H1 (cell line): ENCODE measurements at regions not wholly inside any gene's neighbourhood (a gene's known extent, or its start where the extent isn't known, plus 50 kb on each side); places are given as distances from the start of the nearest gene placed in this dataset.
"Not testable (repeated sequence)": the region's sequence is repeated elsewhere in the genome, so short reads cannot be mapped to it uniquely, and the experiment has no call there.

Experiments
- CTCF ChIA-PET: fragments of 300-600 bp; sonication (Branson Sonifier 250); formaldehyde crosslinking; loops from one replicate; lab custom pipeline; 2021; ENCODE audit not compliant: partially characterized antibody; lab: Charles Lee
- POLR2A ChIA-PET: fragments of 300-600 bp; sonication (Branson Sonifier 250); formaldehyde crosslinking; loops from one replicate; lab custom pipeline; 2021; ENCODE audit warnings: inconsistent platforms; ENCODE audit not compliant: partially characterized antibody; lab: Charles Lee
- DNase-seq, 2 experiments: peaks; one replicate each; pipeline versions ENCODE4 v3.0.0 to v3.0.0-alpha.2; 2010 to 2022; ENCODE audit warnings: low spot score in 2 of 2, low read depth in 1 of 2, mixed read lengths in 1 of 2
- FAIRE-seq: peaks from 2 replicates; lab custom pipeline; 2011; peaks lifted over from hg19 to GRCh38; lab: Jason Lieb, UNC
- H2AFZ ChIP-seq: 2 replicates; pipeline ENCODE4 v1.8.1; 2012; ENCODE audit warnings: low read length, inconsistent platforms
- H2AK5ac ChIP-seq: 2 replicates; pipeline ENCODE4 v1.6.1; 2013; ENCODE audit warnings: low read depth, low read length
- H2BK120ac ChIP-seq: replicated peaks from 2 replicates; pipeline ENCODE3; 2013; ENCODE audit warnings: low read depth, low read length, inconsistent platforms
- H2BK12ac ChIP-seq: 2 replicates; pipeline ENCODE4 v1.6.1; 2013; ENCODE audit warnings: low read depth, low read length
- H2BK15ac ChIP-seq: 2 replicates; pipeline ENCODE4 v1.6.1; 2013; ENCODE audit warnings: low read length
- H2BK20ac ChIP-seq: 2 replicates; pipeline ENCODE4 v1.6.1; 2013; ENCODE audit warnings: low read length
- H2BK5ac ChIP-seq: 2 replicates; pipeline ENCODE4 v1.6.1; 2013; ENCODE audit warnings: low read depth, low read length
- H3K14ac ChIP-seq: 2 replicates; pipeline ENCODE4 v1.6.1; 2013; ENCODE audit warnings: inconsistent platforms; ENCODE audit not compliant: insufficient read length
- H3K18ac ChIP-seq: 2 replicates; pipeline ENCODE4 v1.6.1; 2013; ENCODE audit warnings: low read length; ENCODE audit errors: extremely low read depth
- H3K23ac ChIP-seq: 2 replicates; pipeline ENCODE4 v1.6.1; 2013; ENCODE audit warnings: inconsistent platforms; ENCODE audit not compliant: insufficient read length
- H3K23me2 ChIP-seq: 2 replicates; pipeline ENCODE4 v1.6.1; 2013; ENCODE audit warnings: low read depth, low read length
- H3K27ac ChIP-seq: 2 replicates; pipeline ENCODE4 v1.6.1; 2011; ENCODE audit warnings: low read depth, low read length, inconsistent platforms
- H3K27me3 ChIP-seq, 4 experiments: replicated peaks in 1 of 4; 1 replicate in 1 of 4; 2 replicates in 3 of 4; pipeline versions ENCODE4 v1.6.1 to v1.8.1; 2011 to 2013; ENCODE audit warnings: low read length in 3 of 4, mild to moderate bottlenecking in 3 of 4, inconsistent platforms in 2 of 4, mixed read lengths in 2 of 4, moderate library complexity in 1 of 4; ENCODE audit not compliant: control insufficient read depth in 3 of 4, insufficient read depth in 3 of 4; ENCODE audit errors: extremely low read depth in 1 of 4
- H3K36me3 ChIP-seq, 4 experiments: 2 replicates each; pipeline versions ENCODE4 v1.6.1 to v1.8.1; 2011 to 2013; ENCODE audit warnings: mild to moderate bottlenecking in 4 of 4, low read length in 3 of 4, moderate library complexity in 2 of 4, control low read depth in 1 of 4, inconsistent platforms in 1 of 4; ENCODE audit not compliant: insufficient read depth in 4 of 4, control insufficient read depth in 2 of 4
- H3K4ac ChIP-seq: replicated peaks from 2 replicates; pipeline ENCODE3; 2013; ENCODE audit warnings: low read length, low read depth, mixed read lengths, inconsistent platforms; ENCODE audit not compliant: insufficient read length
- H3K4me1 ChIP-seq, 4 experiments: replicated peaks in 1 of 4; 1 replicate in 1 of 4; 2 replicates in 3 of 4; pipeline versions ENCODE4 v1.6.1 to v1.8.1; 2011 to 2013; ENCODE audit warnings: low read length in 3 of 4, inconsistent platforms in 2 of 4, mixed read lengths in 1 of 4; ENCODE audit not compliant: insufficient read depth in 4 of 4, control insufficient read depth in 3 of 4
- H3K4me2 ChIP-seq, 2 experiments: 2 replicates each; pipeline versions ENCODE4 v1.6.1 to v1.8.1; 2011 to 2013; ENCODE audit warnings: low read depth in 2 of 2, low read length in 2 of 2, control low read depth in 1 of 2, inconsistent platforms in 1 of 2, mild to moderate bottlenecking in 1 of 2; ENCODE audit not compliant: insufficient read depth in 1 of 2
- H3K4me3 ChIP-seq, 4 experiments: fragments of 200-600, 300-600 bp in 1 of 4; sonication (generic), shearing (Covaris generic), sonication (Bioruptor Twin) in 1 of 4; 2 replicates each; pipeline versions ENCODE4 v1.5.1 to v1.8.1; 2011 to 2016; ENCODE audit warnings: low read length in 4 of 4, low read depth in 3 of 4, control low read depth in 2 of 4, inconsistent platforms in 2 of 4, mild to moderate bottlenecking in 2 of 4, mixed read lengths in 1 of 4, moderate library complexity in 1 of 4; ENCODE audit not compliant: insufficient read depth in 2 of 4; ENCODE audit errors: extremely low read depth in 1 of 4
- H3K56ac ChIP-seq: replicated peaks from 2 replicates; pipeline ENCODE3; 2013; ENCODE audit warnings: low read depth, mild to moderate bottlenecking, mixed read lengths, low read length, inconsistent platforms; ENCODE audit not compliant: insufficient read length
- H3K79me1 ChIP-seq: 2 replicates; pipeline ENCODE4 v1.6.1; 2013; ENCODE audit warnings: low read depth, low read length, control low read depth
- H3K79me2 ChIP-seq, 2 experiments: 2 replicates each; pipeline versions ENCODE4 v1.6.1 to v1.8.1; 2012 to 2013; ENCODE audit warnings: low read length in 2 of 2, mild to moderate bottlenecking in 2 of 2, inconsistent platforms in 1 of 2; ENCODE audit not compliant: insufficient read depth in 2 of 2, control insufficient read depth in 1 of 2
- H3K9ac ChIP-seq, 4 experiments: replicated peaks in 1 of 4; 1 replicate in 1 of 4; 2 replicates in 3 of 4; pipeline versions ENCODE4 v1.6.1 to v1.8.1; 2011 to 2013; ENCODE audit warnings: low read depth in 3 of 4, low read length in 3 of 4, control low read depth in 2 of 4, mild to moderate bottlenecking in 2 of 4, moderate library complexity in 2 of 4, inconsistent platforms in 1 of 4; ENCODE audit errors: extremely low read depth in 1 of 4
- H3K9me3 ChIP-seq, 2 experiments: 2 replicates each; pipeline versions ENCODE4 v1.6.1 to v1.8.1; 2012 to 2013; ENCODE audit warnings: mild to moderate bottlenecking in 2 of 2, moderate library complexity in 2 of 2, control low read depth in 1 of 2, inconsistent platforms in 1 of 2, low read depth in 1 of 2, low read length in 1 of 2, mixed read lengths in 1 of 2; ENCODE audit not compliant: insufficient read depth in 2 of 2
- H4K20me1 ChIP-seq, 2 experiments: replicated peaks in 1 of 2; 2 replicates each; pipeline versions ENCODE3 to v1.8.1; 2011 to 2013; ENCODE audit warnings: inconsistent platforms in 2 of 2, low read length in 2 of 2, mild to moderate bottlenecking in 1 of 2; ENCODE audit not compliant: insufficient read depth in 2 of 2, control insufficient read depth in 1 of 2
- H4K5ac ChIP-seq: 2 replicates; pipeline ENCODE4 v1.6.1; 2013; ENCODE audit warnings: low read length, low read depth, mixed read lengths, inconsistent platforms; ENCODE audit not compliant: insufficient read length
- H4K8ac ChIP-seq: 2 replicates; pipeline ENCODE4 v1.8.0; 2013; ENCODE audit warnings: mild to moderate bottlenecking, moderate library complexity, low read length, inconsistent platforms; ENCODE audit not compliant: insufficient read depth; ENCODE audit errors: extremely low read depth
- H4K91ac ChIP-seq: replicated peaks from 2 replicates; pipeline ENCODE3; 2013; ENCODE audit warnings: low read length, mixed read lengths, inconsistent platforms; ENCODE audit not compliant: insufficient read length
- WGBS, 2 experiments: shearing (Covaris generic) in 1 of 2; methylation state at CpG; one replicate each; pipeline versions ENCODE4 v1.1.6 to v1.1.7; 2013 to 2015; ENCODE audit warnings: low lambda C conversion rate in 2 of 2, mixed read lengths in 2 of 2, inconsistent platforms in 1 of 2, low coverage in 1 of 2, missing lambda C conversion rate in 1 of 2; ENCODE audit not compliant: insufficient replicate concordance in 2 of 2, insufficient coverage in 1 of 2, insufficient read length in 1 of 2; ENCODE audit errors: extremely low coverage in 1 of 2, missing lambda C conversion rate in 1 of 2; 5-methylcytosine and 5-hydroxymethylcytosine counted together

DNA sequence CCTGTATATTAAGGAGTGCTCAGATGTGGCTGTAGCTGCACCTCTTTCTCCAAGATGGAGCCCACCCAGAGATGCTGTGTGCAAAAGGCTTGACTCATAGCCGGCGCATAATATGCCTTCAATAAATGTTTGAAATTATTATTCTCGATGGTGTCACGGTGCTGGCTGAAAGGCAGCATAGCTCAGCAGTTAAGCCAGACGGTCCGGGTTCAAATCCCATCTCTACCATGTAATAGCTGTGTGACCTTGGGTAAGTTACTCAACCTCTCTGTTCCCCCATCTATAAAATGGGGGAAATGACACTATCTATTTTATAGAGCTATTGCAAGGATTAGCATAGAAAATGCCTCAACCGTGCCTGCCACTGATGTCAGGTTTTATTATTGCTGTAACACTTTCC lies 164.2 kb downstream of the GOSR1 start:
- H2BK15ac ChIP-seq, H3K27ac ChIP-seq, H3K4me3 ChIP-seq, H3K4me2 ChIP-seq, POLR2A ChIA-PET, H4K5ac ChIP-seq, H2BK12ac ChIP-seq, H3K9ac ChIP-seq, H2BK120ac ChIP-seq, H3K36me3 ChIP-seq, H3K4ac ChIP-seq, H3K18ac ChIP-seq, H4K91ac ChIP-seq, H3K4me1 ChIP-seq, H3K27me3 ChIP-seq, H3K23me2 ChIP-seq, H3K56ac ChIP-seq, H3K79me1 ChIP-seq, DNase-seq, FAIRE-seq, H2BK5ac ChIP-seq, H4K8ac ChIP-seq, H2AFZ ChIP-seq, H4K20me1 ChIP-seq, H3K14ac ChIP-seq, H3K23ac ChIP-seq, H2BK20ac ChIP-seq, H2AK5ac ChIP-seq, H3K79me2 ChIP-seq, CTCF ChIA-PET, H3K9me3 ChIP-seq: not testable (repeated sequence)
- 88% methylated on average over 7 of the region's 7 CpGs; no CpG with 5 or more reads in 1 of the 2 experiments for WGBS, 2 experiments

GRCh38 chr17:30639391-30639790 lies 162.2 kb downstream of the GOSR1 start:
- H2AFZ ChIP-seq, DNase-seq, H2BK20ac ChIP-seq, H4K91ac ChIP-seq, H3K36me3 ChIP-seq, POLR2A ChIA-PET, H3K27me3 ChIP-seq, H3K79me2 ChIP-seq, H3K27ac ChIP-seq, H4K20me1 ChIP-seq, H3K23me2 ChIP-seq, H3K4me3 ChIP-seq, H3K79me1 ChIP-seq, H4K8ac ChIP-seq, H2AK5ac ChIP-seq, H3K9ac ChIP-seq, FAIRE-seq, H3K4ac ChIP-seq, H2BK12ac ChIP-seq, H3K4me2 ChIP-seq, H3K18ac ChIP-seq, H4K5ac ChIP-seq, H3K14ac ChIP-seq, H3K4me1 ChIP-seq, H3K56ac ChIP-seq, H3K23ac ChIP-seq, CTCF ChIA-PET, H2BK120ac ChIP-seq, H2BK15ac ChIP-seq, H2BK5ac ChIP-seq, H3K9me3 ChIP-seq: not testable (repeated sequence)
- WGBS, 2 experiments, result 95% methylated on average over 3 of the region's 4 CpGs; no CpG with 5 or more reads in 1 of the 2 experiments
